DND-41 (cell line): ENCODE measurements at regions not wholly inside any gene's neighbourhood (a gene's known extent, or its start where the extent isn't known, plus 50 kb on each side); places are given as distances from the start of the nearest gene placed in this dataset.

Experiments
- CTCF ChIP-seq: IDR thresholded peaks from 2 replicates; pipeline ENCODE4 v1.5.1; 2012; ENCODE audit warnings: borderline replicate concordance, low read length, moderate library complexity, mild to moderate bottlenecking; ENCODE audit not compliant: poor library complexity, severe bottlenecking; ENCODE audit errors: extremely low read depth
- EZH2 ChIP-seq: IDR thresholded peaks from 3 replicates; pipeline ENCODE4 v1.6.1; 2012; ENCODE audit warnings: borderline replicate concordance, low read depth, mild to moderate bottlenecking, moderate library complexity, low read length, inconsistent platforms; ENCODE audit not compliant: severe bottlenecking

- no peak for TF ChIP-seq CTCF
- no peak for TF ChIP-seq EZH2
These were observed 984.4 kb upstream of the WWC1 start for GRCh38 chr5:167307042-167307441.
